Breast epithelium (tissue), 3 donors: ENCODE measurements at regions not wholly inside any gene's neighbourhood (a gene's known extent, or its start where the extent isn't known, plus 50 kb on each side); places are given as distances from the start of the nearest gene placed in this dataset.

Experiments
- CTCF ChIP-seq, 3 donors: fragments of 450-650 bp; IDR thresholded peaks; one replicate each; pipeline ENCODE4 v1.5.1; 2016 to 2017; ENCODE audit warnings: antibody characterized with exemption in 3 of 3, mild to moderate bottlenecking in 3 of 3, moderate library complexity in 3 of 3
- POLR2A ChIP-seq: fragments of 450-650 bp; IDR thresholded peaks from one replicate; pipeline ENCODE4 v1.6.1; 2016; ENCODE audit warnings: antibody characterized with exemption, mild to moderate bottlenecking, moderate library complexity
- POLR2AphosphoS5 ChIP-seq, 3 donors: sonication (generic); formaldehyde crosslinking; IDR thresholded peaks; one replicate each; pipeline ENCODE4 v1.6.1; 2017; ENCODE audit warnings: antibody characterized with exemption in 3 of 3

GRCh38 chr6:54716877-54717276 lies 129.7 kb upstream of the FAM83B start:
- no peak for TF ChIP-seq CTCF (IDR thresholded peaks at IDR 0.05)
- TF ChIP-seq POLR2A = no peak
- no peak for TF ChIP-seq POLR2AphosphoS5 (IDR thresholded peaks at IDR 0.05)
